ENCODE measurements at regions not wholly inside any gene's neighbourhood (a gene's known extent, or its start where the extent isn't known, plus 50 kb on each side); places are given as distances from the start of the nearest gene placed in this dataset.

- Histone ChIP-seq H3K4me3 (no peak overlapping the region), H3K36me3 (ENCODE audit: insufficient read depth, low read length) (no peaks in the 10 kb centered on the region), H3K9ac (ENCODE audit: insufficient read length) (no peak overlapping the region), H3K9me3 (ENCODE audit: low read depth, low read length) (no peaks in the 10 kb centered on the region), H3K27ac (no peak overlapping the region)
- TF ChIP-seq POLR2AphosphoS5 (IDR thresholded peaks at IDR 0.05; ENCODE audit: borderline replicate concordance, low read depth, low read length) (peak; percentile 14; the same call in 1 of the 2 replicates), FOXP2 (optimal IDR thresholded peaks at IDR 0.05; ENCODE audit: control extremely low read depth, extremely low read length, insufficient read depth) (no peak)
- DNase-seq (ENCODE audit: low read depth, low spot score): no peak
These were observed 229.1 kb downstream of the KCNC2 start for GRCh38 chr12:74980510-74980909.

GRCh38 chr12:74981541-74981940 lies 228.1 kb downstream of the KCNC2 start:
- Histone ChIP-seq H3K9ac (ENCODE audit: insufficient read length) (no peak overlapping the region), H3K4me3 (no peak overlapping the region), H3K9me3 (ENCODE audit: low read depth, low read length) (no peaks in the 10 kb centered on the region), H3K36me3 (ENCODE audit: insufficient read depth, low read length) (no peaks in the 10 kb centered on the region), H3K27ac (no peak overlapping the region)
- no peak for TF ChIP-seq FOXP2 (optimal IDR thresholded peaks at IDR 0.05; ENCODE audit: control extremely low read depth, extremely low read length, insufficient read depth)
- TF ChIP-seq EZH2 (IDR thresholded peaks at IDR 0.05): no peak
- TF ChIP-seq POLR2AphosphoS5 (IDR thresholded peaks at IDR 0.05; ENCODE audit: borderline replicate concordance, low read depth, low read length): no peak
- DNase-seq (ENCODE audit: low read depth, low spot score): no peak

GRCh38 chr12:74983917-74984316 lies 225.7 kb downstream of the KCNC2 start:
- Histone ChIP-seq H3K27ac (no peak overlapping the region), H3K9ac (ENCODE audit: insufficient read length) (no peak overlapping the region), H3K9me3 (ENCODE audit: low read depth, low read length) (no peaks in the 10 kb centered on the region), H3K4me3 (no peak overlapping the region), H3K36me3 (ENCODE audit: insufficient read depth, low read length) (no peaks in the 10 kb centered on the region)
- no peak for DNase-seq (ENCODE audit: low read depth, low spot score)
- TF ChIP-seq POLR2AphosphoS5 (IDR thresholded peaks at IDR 0.05; ENCODE audit: borderline replicate concordance, low read depth, low read length) (no peak), EZH2 (IDR thresholded peaks at IDR 0.05) (no peak), FOXP2 (optimal IDR thresholded peaks at IDR 0.05; ENCODE audit: control extremely low read depth, extremely low read length, insufficient read depth) (no peak)

- DNase-seq (ENCODE audit: low read depth, low spot score): no peak
- H3K9ac ChIP-seq (ENCODE audit: insufficient read length): no peak overlapping the region
- H3K9me3 ChIP-seq (ENCODE audit: low read depth, low read length): no peaks in the 10 kb centered on the region
- H3K4me3 ChIP-seq: no peak overlapping the region
- no peaks in the 10 kb centered on the region for H3K36me3 ChIP-seq (ENCODE audit: insufficient read depth, low read length)
- H3K27ac ChIP-seq: no peak overlapping the region
- TF ChIP-seq POLR2AphosphoS5 (IDR thresholded peaks at IDR 0.05; ENCODE audit: borderline replicate concordance, low read depth, low read length) (no peak), EZH2 (IDR thresholded peaks at IDR 0.05) (no peak), FOXP2 (optimal IDR thresholded peaks at IDR 0.05; ENCODE audit: control extremely low read depth, extremely low read length, insufficient read depth) (no peak)
These were observed 225.0 kb downstream of the KCNC2 start for GRCh38 chr12:74984631-74985030.

GRCh38 chr12:74985293-74985985 lies 224.2 kb downstream of the KCNC2 start:
- Histone ChIP-seq H3K4me3 (no peak overlapping the region), H3K9me3 (ENCODE audit: low read depth, low read length) (no peaks in the 10 kb centered on the region), H3K9ac (ENCODE audit: insufficient read length) (no peak overlapping the region), H3K27ac (no peak overlapping the region), H3K36me3 (ENCODE audit: insufficient read depth, low read length) (no peaks in the 10 kb centered on the region)
- DNase-seq (ENCODE audit: low read depth, low spot score): no peak
- TF ChIP-seq POLR2AphosphoS5 (IDR thresholded peaks at IDR 0.05; ENCODE audit: borderline replicate concordance, low read depth, low read length): no peak
- TF ChIP-seq FOXP2 (optimal IDR thresholded peaks at IDR 0.05; ENCODE audit: control extremely low read depth, extremely low read length, insufficient read depth): no peak
- no peak for TF ChIP-seq EZH2 (IDR thresholded peaks at IDR 0.05)

GRCh38 chr12:74985986-74986319 lies 223.7 kb downstream of the KCNC2 start:
- H3K9ac ChIP-seq (ENCODE audit: insufficient read length): no peak overlapping the region
- DNase-seq (ENCODE audit: low read depth, low spot score): no peak
- H3K36me3 ChIP-seq (ENCODE audit: insufficient read depth, low read length): no peaks in the 10 kb centered on the region
- H3K9me3 ChIP-seq (ENCODE audit: low read depth, low read length): no peaks in the 10 kb centered on the region
- TF ChIP-seq POLR2AphosphoS5 (IDR thresholded peaks at IDR 0.05; ENCODE audit: borderline replicate concordance, low read depth, low read length) (no peak), FOXP2 (optimal IDR thresholded peaks at IDR 0.05; ENCODE audit: control extremely low read depth, extremely low read length, insufficient read depth) (no peak), EZH2 (IDR thresholded peaks at IDR 0.05) (no peak)
- H3K4me3 ChIP-seq: no peak overlapping the region
- H3K27ac ChIP-seq: no peak overlapping the region

- TF ChIP-seq POLR2AphosphoS5 (IDR thresholded peaks at IDR 0.05; ENCODE audit: borderline replicate concordance, low read depth, low read length) (no peak), FOXP2 (optimal IDR thresholded peaks at IDR 0.05; ENCODE audit: control extremely low read depth, extremely low read length, insufficient read depth) (no peak), EZH2 (IDR thresholded peaks at IDR 0.05) (no peak)
- Histone ChIP-seq H3K27ac (no peak overlapping the region), H3K36me3 (ENCODE audit: insufficient read depth, low read length) (no peaks in the 10 kb centered on the region), H3K4me3 (no peak overlapping the region), H3K9ac (ENCODE audit: insufficient read length) (no peak overlapping the region), H3K9me3 (ENCODE audit: low read depth, low read length) (no peaks in the 10 kb centered on the region)
- DNase-seq (ENCODE audit: low read depth, low spot score): no peak
These were observed 221.5 kb downstream of the KCNC2 start for GRCh38 chr12:74988156-74988555.
